Smooth muscle cell (in vitro differentiated cells): ENCODE measurements at regions not wholly inside any gene's neighbourhood (a gene's known extent, or its start where the extent isn't known, plus 50 kb on each side); places are given as distances from the start of the nearest gene placed in this dataset.

Experiments used
- DNase-seq: peaks from one replicate; lab custom pipeline; 2025; ENCODE audit not compliant: unreplicated experiment; lab: John Stamatoyannopoulos, UW
- H2AFZ ChIP-seq: fragments of 200-600 bp; sonication (generic); 2 replicates; pipeline ENCODE4 v1.6.0; 2016; ENCODE audit warnings: antibody characterized with exemption, low read depth, mild to moderate bottlenecking
- H3F3A ChIP-seq: fragments of 200-600 bp; sonication (generic); 2 replicates; pipeline ENCODE4 v1.6.0; 2017; ENCODE audit warnings: antibody characterized with exemption, low read depth
- H3K27ac ChIP-seq: fragments of 200-600 bp; sonication (generic); 2 replicates; pipeline ENCODE4 v1.5.1; 2016; ENCODE audit warnings: low read depth, mild to moderate bottlenecking
- H3K27me3 ChIP-seq: fragments of 200-600 bp; sonication (generic); 2 replicates; pipeline ENCODE4 v1.6.1; 2016; ENCODE audit warnings: low read depth, mild to moderate bottlenecking
- H3K36me3 ChIP-seq: fragments of 200-600 bp; sonication (generic); 2 replicates; pipeline ENCODE4 v1.5.1; 2016; ENCODE audit warnings: low read depth
- H3K4me1 ChIP-seq: fragments of 200-600 bp; sonication (generic); 2 replicates; pipeline ENCODE4 v1.5.1; 2016; ENCODE audit warnings: low read depth
- H3K4me2 ChIP-seq: fragments of 200-600 bp; sonication (generic); 2 replicates; pipeline ENCODE4 v1.6.0; 2016; ENCODE audit warnings: mild to moderate bottlenecking
- H3K4me3 ChIP-seq: fragments of 200-600 bp; sonication (generic); 2 replicates; pipeline ENCODE4 v1.5.1; 2016; ENCODE audit warnings: mild to moderate bottlenecking
- H3K79me2 ChIP-seq: fragments of 200-600 bp; sonication (generic); 2 replicates; pipeline ENCODE4 v1.6.0; 2016; ENCODE audit warnings: low read depth, mild to moderate bottlenecking
- H3K9ac ChIP-seq: fragments of 200-600 bp; sonication (generic); 2 replicates; pipeline ENCODE4 v1.6.0; 2016; ENCODE audit warnings: low read depth
- H3K9me3 ChIP-seq: fragments of 200-600 bp; sonication (generic); replicated peaks from 2 replicates; pipeline ENCODE4 v1.5.1; 2016; ENCODE audit warnings: low read depth
- H4K20me1 ChIP-seq: fragments of 200-600 bp; sonication (generic); 2 replicates; pipeline ENCODE4 v1.6.0; 2016; ENCODE audit warnings: low read depth
- WGBS: methylation state at CpG from one replicate; pipeline ENCODE4 v1.1.7; 2016; ENCODE audit warnings: low lambda C conversion rate; 5-methylcytosine and 5-hydroxymethylcytosine counted together
- TF ChIP-seq, protein P1 (sequence below): fragments of 200-600 bp; sonication (generic); IDR thresholded peaks from 2 replicates; pipeline ENCODE4 v1.5.1; 2017; ENCODE audit warnings: borderline replicate concordance, mild to moderate bottlenecking, antibody characterized with exemption; ENCODE audit not compliant: insufficient read depth, poor library complexity, severe bottlenecking

DNA sequence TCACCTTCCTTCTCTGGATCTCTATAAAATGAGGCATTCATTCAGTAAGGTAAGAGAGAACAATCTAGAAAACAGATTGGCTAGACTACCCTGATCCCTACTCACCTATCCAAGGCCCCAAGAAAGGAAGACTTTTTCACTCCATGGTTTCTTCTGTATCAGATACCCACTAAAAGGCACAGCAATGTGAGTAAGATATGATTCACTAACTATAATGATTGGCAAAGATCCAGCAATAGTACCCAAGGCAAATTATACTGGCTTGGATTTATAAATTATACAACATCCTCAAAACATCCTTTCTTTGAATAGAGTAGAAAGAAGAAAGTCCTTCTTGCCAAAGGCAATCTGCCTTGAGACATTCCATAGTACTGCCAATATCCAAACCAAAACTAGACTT is 1432.0 kb upstream of the GOT2 start:
- H4K20me1 ChIP-seq, result no peaks in the 10 kb centered on the region
- DNase-seq, result no peak
- no peak overlapping the region for H3K4me2 ChIP-seq
- TF ChIP-seq, protein P1, sequence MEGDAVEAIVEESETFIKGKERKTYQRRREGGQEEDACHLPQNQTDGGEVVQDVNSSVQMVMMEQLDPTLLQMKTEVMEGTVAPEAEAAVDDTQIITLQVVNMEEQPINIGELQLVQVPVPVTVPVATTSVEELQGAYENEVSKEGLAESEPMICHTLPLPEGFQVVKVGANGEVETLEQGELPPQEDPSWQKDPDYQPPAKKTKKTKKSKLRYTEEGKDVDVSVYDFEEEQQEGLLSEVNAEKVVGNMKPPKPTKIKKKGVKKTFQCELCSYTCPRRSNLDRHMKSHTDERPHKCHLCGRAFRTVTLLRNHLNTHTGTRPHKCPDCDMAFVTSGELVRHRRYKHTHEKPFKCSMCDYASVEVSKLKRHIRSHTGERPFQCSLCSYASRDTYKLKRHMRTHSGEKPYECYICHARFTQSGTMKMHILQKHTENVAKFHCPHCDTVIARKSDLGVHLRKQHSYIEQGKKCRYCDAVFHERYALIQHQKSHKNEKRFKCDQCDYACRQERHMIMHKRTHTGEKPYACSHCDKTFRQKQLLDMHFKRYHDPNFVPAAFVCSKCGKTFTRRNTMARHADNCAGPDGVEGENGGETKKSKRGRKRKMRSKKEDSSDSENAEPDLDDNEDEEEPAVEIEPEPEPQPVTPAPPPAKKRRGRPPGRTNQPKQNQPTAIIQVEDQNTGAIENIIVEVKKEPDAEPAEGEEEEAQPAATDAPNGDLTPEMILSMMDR, result no peak
- no peaks in the 10 kb centered on the region for H3K36me3 ChIP-seq
- no peak overlapping the region for H2AFZ ChIP-seq
- H3K27me3 ChIP-seq, result no peaks in the 10 kb centered on the region
- H3K9me3 ChIP-seq, result no peaks in the 10 kb centered on the region
- no peaks in the 10 kb centered on the region for H3F3A ChIP-seq
- H3K4me3 ChIP-seq, result no peak overlapping the region
- no peaks in the 10 kb centered on the region for H3K79me2 ChIP-seq
- H3K9ac ChIP-seq, result no peak overlapping the region
- H3K4me1 ChIP-seq, result no peaks in the 10 kb centered on the region
- H3K27ac ChIP-seq, result no peak overlapping the region

DNA sequence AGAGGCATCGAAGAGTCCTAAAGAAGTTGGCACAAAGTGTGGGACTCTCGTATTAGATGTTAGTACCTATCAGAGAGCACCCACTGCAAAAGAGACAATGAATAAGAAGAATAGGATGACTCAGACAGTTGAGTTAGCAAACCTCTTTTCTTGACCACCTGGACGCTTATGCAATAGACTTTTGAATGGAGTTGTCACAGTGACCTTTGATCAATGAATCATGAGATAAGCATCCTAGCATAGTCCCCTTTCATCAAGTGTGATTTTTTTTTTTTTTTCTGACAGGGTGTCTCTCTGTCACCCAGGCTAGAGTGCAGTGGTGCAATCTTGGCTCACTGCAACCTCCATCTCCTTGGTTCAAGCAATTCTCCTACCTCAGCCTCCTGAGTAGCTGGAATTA is 1417.9 kb upstream of the GOT2 start:
- no peak overlapping the region for H3K4me2 ChIP-seq
- no peaks in the 10 kb centered on the region for H3K27me3 ChIP-seq
- H3K9me3 ChIP-seq, result no peaks in the 10 kb centered on the region
- H3F3A ChIP-seq, result no peaks in the 10 kb centered on the region
- H3K36me3 ChIP-seq, result no peaks in the 10 kb centered on the region
- WGBS, result 92% methylated on average over 3 of the region's 3 CpGs
- H3K79me2 ChIP-seq, result no peaks in the 10 kb centered on the region
- no peak overlapping the region for H3K4me3 ChIP-seq
- no peak for DNase-seq
- no peak overlapping the region for H2AFZ ChIP-seq
- H3K27ac ChIP-seq, result no peak overlapping the region
- H4K20me1 ChIP-seq, result no peaks in the 10 kb centered on the region
- TF ChIP-seq, protein P1, result no peak
- no peaks in the 10 kb centered on the region for H3K4me1 ChIP-seq
- H3K9ac ChIP-seq, result no peak overlapping the region

DNA sequence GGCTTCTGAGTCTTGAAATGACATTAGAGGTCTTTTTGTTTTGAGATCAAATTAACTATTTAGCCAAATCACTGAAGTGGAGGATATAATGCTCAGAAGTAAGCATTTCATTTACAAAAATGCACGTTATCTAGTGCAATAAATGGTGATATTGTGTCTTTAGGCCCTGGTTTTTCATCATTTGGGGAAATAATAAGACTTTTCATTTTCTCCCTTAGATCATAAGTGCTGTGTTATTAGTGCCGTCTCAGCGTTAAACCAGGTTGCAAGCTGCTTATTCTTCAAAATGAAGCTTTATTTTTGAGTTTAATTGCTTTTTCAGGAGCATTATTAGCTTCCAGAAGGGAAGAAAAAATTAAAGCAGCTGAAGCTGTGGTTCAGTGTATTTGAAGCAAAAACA is 1416.8 kb upstream of the GOT2 start:
- Histone ChIP-seq H4K20me1 (no peaks in the 10 kb centered on the region), H3K4me2 (no peak overlapping the region), H3K4me3 (no peak overlapping the region), H3K79me2 (no peaks in the 10 kb centered on the region), H3K36me3 (no peaks in the 10 kb centered on the region), H2AFZ (no peak overlapping the region), H3F3A (no peaks in the 10 kb centered on the region), H3K9ac (no peak overlapping the region), H3K27me3 (no peaks in the 10 kb centered on the region), H3K27ac (no peak overlapping the region), H3K4me1 (no peaks in the 10 kb centered on the region), H3K9me3 (no peaks in the 10 kb centered on the region)
- 91% methylated on average over 3 of the region's 3 CpGs for WGBS
- TF ChIP-seq, protein P1, result no peak
- DNase-seq, result no peak

DNA sequence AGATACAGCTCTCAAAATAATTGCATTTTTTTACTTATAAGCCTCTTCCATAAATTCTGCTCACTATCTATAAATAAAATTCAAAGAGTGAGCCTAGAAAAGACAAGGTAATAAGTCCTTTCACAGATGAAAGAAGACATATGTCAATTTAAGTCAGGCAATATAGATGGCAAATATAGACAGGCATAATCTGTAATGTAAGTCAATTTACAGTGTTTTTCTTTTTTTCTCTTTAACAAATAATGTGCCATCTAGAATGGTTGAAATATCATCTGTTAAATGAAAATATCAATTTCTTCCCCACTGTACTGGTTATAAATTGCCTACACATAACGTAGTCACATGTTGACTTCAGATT is 1409.2 kb upstream of the GOT2 start:
- Histone ChIP-seq H3K27me3 (no peaks in the 10 kb centered on the region), H3K36me3 (no peaks in the 10 kb centered on the region), H3K27ac (peak overlapping the region; percentile 54), H3K9ac (no peak overlapping the region), H3K4me1 (no peaks in the 10 kb centered on the region), H3F3A (no peaks in the 10 kb centered on the region), H3K9me3 (no peaks in the 10 kb centered on the region), H3K4me2 (peak overlapping the region; percentile 62), H3K4me3 (no peak overlapping the region), H3K79me2 (no peaks in the 10 kb centered on the region), H2AFZ (no peak overlapping the region), H4K20me1 (no peaks in the 10 kb centered on the region)
- TF ChIP-seq, protein P1, result no peak
- DNase-seq, result no peak
- 97% methylated on average over 1 of the region's 1 CpG for WGBS
